HG03045 (cell line): ENCODE measurements at regions not wholly inside any gene's neighbourhood (a gene's known extent, or its start where the extent isn't known, plus 50 kb on each side); places are given as distances from the start of the nearest gene placed in this dataset.

Experiments used
- ATAC-seq: cut with Tn5 transposase; IDR thresholded peaks from one replicate; pipeline ENCODE4 v1.9.1; 2021; ENCODE audit warnings: mild to moderate bottlenecking, moderate library complexity; ENCODE audit not compliant: unreplicated experiment

DNA sequence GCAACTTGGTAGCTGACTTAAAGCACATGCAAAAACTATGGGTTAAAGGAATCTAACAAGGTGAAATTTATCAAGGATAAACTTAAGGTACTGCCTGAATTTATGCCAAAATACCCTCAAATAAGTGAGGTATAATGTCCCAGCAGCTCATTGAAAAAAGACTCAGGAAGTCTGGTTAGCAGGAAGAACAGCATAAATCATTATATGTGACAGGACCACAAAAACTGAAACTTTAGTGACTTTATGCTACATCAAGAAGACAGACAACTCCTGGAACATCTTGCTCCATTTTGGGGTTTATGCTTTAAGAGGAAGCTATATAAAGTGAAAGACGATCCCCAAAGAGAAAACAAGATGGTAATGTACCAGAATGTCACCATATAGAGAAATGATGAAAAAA, 282.4 kb upstream of the ZNF462 start:
- ATAC-seq = no peak

DNA sequence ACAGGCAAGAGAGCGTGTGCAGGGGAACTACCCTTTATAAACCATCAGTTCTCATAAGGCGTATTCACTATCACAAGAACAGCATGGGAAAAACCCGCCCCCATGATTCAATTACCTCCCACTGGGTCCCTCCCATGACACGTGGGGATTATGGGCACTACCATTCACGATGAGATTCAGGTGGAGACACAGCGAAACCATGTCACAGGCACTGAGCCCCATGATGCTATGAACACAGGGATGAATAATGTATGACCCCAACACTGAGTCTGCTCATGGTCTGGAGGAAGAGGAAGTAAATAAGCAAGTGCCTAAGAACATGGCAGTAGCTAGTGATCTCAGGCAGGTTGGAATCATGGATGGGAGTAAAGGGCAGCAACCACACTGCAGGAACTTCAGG, 281.0 kb upstream of the ZNF462 start:
- no peak for ATAC-seq

DNA sequence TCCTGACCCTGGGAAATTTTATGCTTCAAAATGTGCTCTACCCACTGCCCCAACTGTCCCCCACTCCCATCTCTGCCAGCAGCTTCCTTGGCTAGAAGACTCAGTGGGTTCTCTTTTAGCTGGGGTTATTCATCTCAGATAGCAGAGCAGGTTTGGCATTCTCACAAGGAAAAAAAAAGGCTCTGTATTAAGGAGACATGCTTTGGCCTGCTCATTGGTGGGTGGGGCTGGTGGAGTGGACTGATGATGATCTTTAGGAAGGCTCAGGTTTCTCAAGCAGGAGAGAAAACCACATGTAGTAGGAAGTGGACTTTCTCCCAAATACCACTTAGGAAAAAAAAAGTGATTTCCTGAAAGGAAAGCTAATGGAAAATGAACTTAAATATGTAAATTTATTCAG, 279.2 kb upstream of the ZNF462 start:
- ATAC-seq = no peak

- no peak for ATAC-seq
These were observed 275.9 kb upstream of the ZNF462 start for GRCh38 chr9:106587042-106587441.

GRCh38 chr9:106588626-106589025, 274.3 kb upstream of the ZNF462 start:
- no peak for ATAC-seq

DNA sequence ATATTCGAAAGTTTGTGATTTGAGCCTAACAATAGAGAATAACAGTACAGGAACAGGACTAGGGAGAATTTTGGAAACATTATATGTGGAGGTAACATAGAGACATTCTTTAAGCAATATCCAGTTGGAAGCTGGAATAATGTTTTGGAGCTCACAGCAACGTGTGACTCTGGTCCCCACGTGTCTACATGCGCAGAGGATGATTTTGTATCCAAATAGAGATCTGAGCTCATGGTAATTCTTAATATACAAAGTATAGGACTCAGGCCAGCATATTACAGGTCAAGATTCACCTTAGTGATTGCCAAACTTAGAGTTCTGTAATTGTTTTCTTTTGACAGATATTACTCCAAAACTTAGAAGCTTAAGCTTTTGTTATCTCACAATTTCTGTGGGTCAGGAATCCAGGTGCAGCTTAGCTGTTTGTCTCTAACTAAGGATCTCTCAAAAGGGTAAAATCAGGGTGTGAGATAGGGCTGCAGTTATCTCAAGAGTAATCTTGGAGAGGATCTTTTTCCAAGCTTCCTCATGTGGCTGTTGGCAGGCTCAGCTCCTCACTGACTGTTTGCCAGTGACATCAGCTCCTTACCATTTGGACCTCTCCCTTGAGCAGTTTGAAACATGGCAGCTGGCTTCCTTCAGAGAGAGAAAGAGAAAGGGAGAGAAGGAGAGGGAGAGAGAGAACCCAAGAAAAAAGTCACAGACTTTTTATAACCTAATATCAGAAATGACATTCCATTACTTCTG, 272.0 kb upstream of the ZNF462 start:
- ATAC-seq = no peak

- ATAC-seq = no peak
These were observed 269.8 kb upstream of the ZNF462 start for GRCh38 chr9:106593201-106593600.

- ATAC-seq = no peak
These were observed 266.0 kb upstream of the ZNF462 start for GRCh38 chr9:106596984-106597383.

- ATAC-seq = no peak
These were observed 261.9 kb upstream of the ZNF462 start for GRCh38 chr9:106600955-106601560.

DNA sequence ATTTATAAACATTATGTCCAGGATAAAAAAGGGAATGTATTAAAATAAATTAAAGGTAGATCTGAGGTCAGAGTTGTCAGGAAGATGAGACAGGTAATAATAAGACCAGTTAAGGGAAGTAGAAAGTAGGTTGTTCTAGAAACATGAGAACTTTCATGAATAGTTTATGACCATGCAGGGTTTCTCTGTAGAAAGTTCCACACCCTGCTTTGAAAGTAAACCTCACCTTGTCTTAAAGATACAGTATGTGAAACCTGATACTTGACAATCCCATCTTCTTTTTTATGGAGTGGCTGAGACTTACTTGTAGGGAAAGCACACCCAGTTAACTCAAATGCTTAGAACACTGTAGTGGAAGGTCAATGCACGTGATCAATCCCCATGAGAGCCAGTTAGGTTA, 260.6 kb upstream of the ZNF462 start:
- no peak for ATAC-seq

- no peak for ATAC-seq
These were observed 249.7 kb upstream of the ZNF462 start for GRCh38 chr9:106613250-106613737.

GRCh38 chr9:106615118-106615889, 247.7 kb upstream of the ZNF462 start:
- ATAC-seq = no peak

DNA sequence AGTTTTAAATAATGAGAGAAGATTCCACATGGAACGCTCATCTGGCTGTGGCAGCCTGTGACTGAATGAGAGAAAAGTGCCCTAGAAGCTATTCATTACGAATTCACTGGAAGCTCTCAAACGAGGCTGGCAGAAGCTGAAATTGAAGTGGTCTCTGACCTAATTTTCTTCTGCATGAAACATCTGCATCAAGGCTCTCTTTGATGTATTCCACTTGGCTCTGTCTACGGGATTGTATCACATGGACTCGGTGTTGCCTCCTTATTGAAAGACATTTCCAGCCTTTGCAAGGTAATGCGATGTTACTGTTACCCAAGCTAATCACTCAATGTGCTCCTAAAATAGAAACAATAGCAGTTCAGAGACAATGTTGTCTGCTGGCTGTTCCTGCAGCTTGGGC, 246.9 kb upstream of the ZNF462 start:
- no peak for ATAC-seq

DNA sequence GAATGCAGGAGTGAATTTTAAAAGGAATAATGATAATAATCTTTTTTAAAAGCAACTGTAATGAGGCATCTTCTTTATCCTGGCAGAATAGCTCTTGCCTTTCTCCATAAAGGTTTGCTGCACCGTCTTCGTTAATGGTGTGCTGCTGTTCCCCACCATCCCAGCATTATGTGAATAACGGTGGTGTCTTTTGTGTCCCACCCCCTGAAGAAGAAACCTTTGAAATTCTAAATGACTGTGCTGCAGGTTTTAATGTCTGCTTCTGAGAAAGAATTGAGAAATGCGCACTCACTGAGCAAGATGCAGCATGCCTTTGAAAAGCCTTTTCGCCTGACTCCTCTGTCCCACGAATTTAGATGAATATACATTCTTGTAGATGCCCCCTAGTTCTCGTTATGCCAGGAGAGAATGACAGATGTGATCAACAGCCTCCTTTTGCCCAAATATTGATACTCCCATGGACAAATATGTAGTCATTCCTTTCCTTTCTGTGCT, 246.1 kb upstream of the ZNF462 start:
- ATAC-seq = no peak

DNA sequence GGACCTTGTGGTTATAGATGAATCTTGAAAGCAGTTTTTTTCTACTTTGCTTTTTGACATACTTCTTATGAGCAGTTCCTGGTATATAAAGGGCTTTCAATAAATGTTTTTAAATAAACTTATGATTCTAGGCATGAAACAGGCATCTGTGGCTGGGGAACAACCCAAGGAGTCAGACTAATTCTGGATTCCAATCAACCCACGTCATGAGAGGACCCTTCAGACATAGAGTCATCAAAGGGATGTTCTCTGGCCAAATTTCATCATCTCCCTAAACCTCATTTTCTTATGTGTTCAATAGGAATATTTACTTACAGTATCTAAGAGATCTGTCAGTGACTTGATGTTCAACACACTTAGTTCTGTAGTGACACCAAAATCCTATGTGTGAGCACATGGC, 243.8 kb upstream of the ZNF462 start:
- ATAC-seq = no peak

DNA sequence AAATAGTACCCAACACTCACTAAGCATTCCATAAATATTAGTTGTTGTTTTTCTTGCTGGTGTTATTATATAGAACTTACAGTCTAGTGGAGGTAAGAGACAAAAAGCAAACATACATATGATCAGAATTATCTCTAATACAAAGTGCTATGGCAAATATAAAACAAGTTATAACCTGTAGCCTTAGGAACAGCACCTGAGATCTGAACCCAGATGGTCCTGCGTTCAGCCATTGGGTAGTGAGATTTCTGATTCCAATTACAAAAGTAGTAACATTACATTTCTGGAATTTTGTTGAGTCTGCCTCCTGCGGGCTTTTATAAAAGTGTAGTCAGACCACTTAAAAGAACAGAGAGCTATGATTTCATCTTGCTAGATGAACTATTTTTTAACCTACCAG, 242.9 kb upstream of the ZNF462 start:
- no peak for ATAC-seq

DNA sequence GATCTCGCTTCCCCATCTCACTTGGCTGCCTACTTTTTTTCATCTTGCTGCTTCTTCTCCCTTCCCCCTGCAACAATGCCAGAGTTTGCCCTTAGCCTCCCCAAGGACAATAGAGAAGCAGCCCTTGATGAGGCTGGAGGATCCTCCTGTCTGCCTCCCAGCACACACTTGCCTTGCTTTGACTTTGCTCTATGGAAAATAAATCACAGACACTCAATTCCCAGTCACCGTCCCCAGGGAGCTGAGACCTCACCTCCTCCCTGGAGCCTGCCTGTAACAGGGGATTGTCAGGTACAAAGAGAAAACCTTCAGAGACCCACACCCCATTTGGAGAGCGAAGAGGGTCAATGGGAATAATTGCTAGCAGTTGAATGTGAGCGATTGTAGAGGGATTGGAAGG, 242.1 kb upstream of the ZNF462 start:
- ATAC-seq = no peak

GRCh38 chr9:106621313-106622163, 241.4 kb upstream of the ZNF462 start:
- no peak for ATAC-seq

DNA sequence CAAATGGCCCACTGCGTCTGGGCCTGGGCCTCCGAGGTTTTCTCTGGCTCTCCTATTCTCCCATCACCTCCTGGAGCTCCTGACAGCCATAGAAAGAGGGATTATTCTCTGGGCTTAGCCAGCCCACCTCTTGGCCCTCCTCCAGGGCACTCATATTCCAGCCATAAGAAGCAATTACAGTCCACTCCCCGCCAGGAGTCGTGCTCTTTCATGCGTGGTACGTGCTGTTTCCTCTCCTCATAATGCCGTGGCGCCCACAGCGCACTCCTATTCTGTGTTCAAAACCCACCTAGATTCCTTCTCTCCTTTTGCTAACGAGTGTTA, 240.8 kb upstream of the ZNF462 start:
- no peak for ATAC-seq

DNA sequence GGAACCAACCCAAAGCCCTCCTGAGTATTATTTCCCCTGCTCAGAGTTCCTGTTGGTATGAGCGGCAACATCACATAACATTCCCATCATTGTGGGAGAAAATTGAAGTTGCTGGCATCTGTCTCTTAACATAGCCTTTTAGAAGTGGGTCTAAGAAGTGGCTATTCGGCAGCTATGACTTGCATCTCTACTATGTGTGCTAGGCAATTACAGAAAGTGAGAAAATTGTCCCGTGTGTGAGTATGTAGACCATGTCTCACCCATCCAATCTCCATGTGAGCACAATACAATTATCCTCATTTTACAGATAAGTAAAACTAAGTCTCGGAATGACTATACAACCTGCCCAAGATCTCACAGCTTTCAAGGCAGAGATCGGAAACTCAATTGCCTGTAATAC, 239.4 kb upstream of the ZNF462 start:
- ATAC-seq = no peak

DNA sequence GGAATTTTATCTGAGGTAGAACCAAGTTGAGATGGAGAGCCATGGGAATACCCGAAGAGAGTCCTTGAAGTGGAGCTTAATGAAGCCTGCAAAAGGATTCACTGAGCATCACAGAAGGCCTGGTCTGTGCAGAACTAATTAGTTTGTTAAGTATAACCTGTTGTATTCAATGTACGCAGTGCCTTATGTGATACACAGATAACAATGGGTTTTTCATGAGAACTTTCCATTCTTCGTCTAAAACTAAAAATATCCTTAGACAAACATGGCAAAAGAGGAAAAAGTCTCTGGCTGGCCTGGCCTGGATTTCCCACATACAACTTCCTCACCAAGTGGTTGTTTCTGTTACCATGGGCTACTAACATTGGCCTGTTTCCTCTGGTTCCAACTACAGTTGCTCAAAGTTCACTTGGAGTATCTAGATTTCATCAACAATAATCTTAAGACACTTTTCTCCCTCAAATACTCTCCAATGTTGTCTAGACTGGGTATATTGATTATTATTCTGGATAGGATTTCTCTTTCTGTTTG, 237.6 kb upstream of the ZNF462 start:
- ATAC-seq = no peak
